HepG2 (cell line): ENCODE measurements at regions not wholly inside any gene's neighbourhood (a gene's known extent, or its start where the extent isn't known, plus 50 kb on each side); places are given as distances from the start of the nearest gene placed in this dataset.

Experiments
- DMAP1 ChIP-seq: IDR thresholded peaks from 2 replicates; pipeline ENCODE4 v1.6.1; 2016
- GATAD2A ChIP-seq: IDR thresholded peaks from 2 replicates; pipeline ENCODE4 v1.6.1; 2016
- GMEB2 ChIP-seq: IDR thresholded peaks from 2 replicates; pipeline ENCODE4 v1.6.1; 2016; ENCODE audit warnings: missing biosample characterization, missing genetic modification reagents, low read depth
- HNRNPH1 ChIP-seq: fragments of 200-400 bp; formaldehyde crosslinking; optimal IDR thresholded peaks from 2 replicates; pipeline ENCODE3; 2017; ENCODE audit warnings: mild to moderate bottlenecking, low read depth, low read length
- IKZF4 ChIP-seq: sonication (generic); formaldehyde crosslinking; IDR thresholded peaks from 2 replicates; pipeline ENCODE4 v1.5.1; 2020; ENCODE audit warnings: borderline replicate concordance, mild to moderate bottlenecking, low read depth, missing genetic modification reagents; ENCODE audit errors: not compliant biosample characterization
- JUND ChIP-seq: sonication (generic); formaldehyde crosslinking; IDR thresholded peaks from 2 replicates; pipeline ENCODE4 v1.8.0; 2022; ENCODE audit warnings: mild to moderate bottlenecking, missing genetic modification reagents
- MAF1 ChIP-seq: sonication (generic); formaldehyde crosslinking; IDR thresholded peaks from 2 replicates; pipeline ENCODE4 v1.5.0; 2020; ENCODE audit warnings: missing genetic modification reagents, borderline replicate concordance
- NPAS2 ChIP-seq: sonication (generic); formaldehyde crosslinking; IDR thresholded peaks from 2 replicates; pipeline ENCODE4 v1.8.0; 2022; ENCODE audit warnings: mild to moderate bottlenecking, missing genetic modification reagents, borderline replicate concordance
- SOX13 ChIP-seq, 3 experiments: fragments of 450-650 bp in 1 of 3; sonication (generic) in 1 of 3; formaldehyde crosslinking in 1 of 3; IDR thresholded peaks in 2 of 3; conservative IDR thresholded peaks in 1 of 3; 2 replicates each; pipeline versions ENCODE4 v1.5.0 to v1.6.1; 2016 to 2020; ENCODE audit warnings: antibody characterized with exemption in 1 of 3, mild to moderate bottlenecking in 1 of 3, missing compliant biosample characterization in 1 of 3, missing genetic modification reagents in 1 of 3, moderate library complexity in 1 of 3
- SOX6 ChIP-seq, 2 experiments: fragments of 450-650 bp in 1 of 2; sonication (generic) in 1 of 2; formaldehyde crosslinking in 1 of 2; IDR thresholded peaks; 2 replicates each; pipeline versions ENCODE4 v1.4.0 to v1.6.1; 2017 to 2020; ENCODE audit warnings: antibody characterized with exemption in 1 of 2, mild to moderate bottlenecking in 1 of 2, missing genetic modification reagents in 1 of 2
- TERF1 ChIP-seq: sonication (generic); formaldehyde crosslinking; IDR thresholded peaks from 2 replicates; pipeline ENCODE4 v1.8.0; 2022; ENCODE audit warnings: mild to moderate bottlenecking, missing genetic modification reagents, moderate library complexity
- THAP8 ChIP-seq: sonication (generic); formaldehyde crosslinking; IDR thresholded peaks from 2 replicates; pipeline ENCODE4 v1.5.1; 2020; ENCODE audit warnings: missing genetic modification reagents, mild to moderate bottlenecking, borderline replicate concordance
- UBTF ChIP-seq: sonication (generic); formaldehyde crosslinking; IDR thresholded peaks from 2 replicates; pipeline ENCODE4 v1.4.0; 2020; ENCODE audit warnings: mild to moderate bottlenecking, missing genetic modification reagents
- ZBTB10 ChIP-seq: sonication (generic); formaldehyde crosslinking; IDR thresholded peaks from 2 replicates; pipeline ENCODE4 v1.4.0; 2020; ENCODE audit warnings: missing genetic modification reagents, borderline replicate concordance
- ZNF121 ChIP-seq: sonication (generic); formaldehyde crosslinking; IDR thresholded peaks from 2 replicates; pipeline ENCODE4 v1.5.0; 2020; ENCODE audit warnings: mild to moderate bottlenecking, missing genetic modification reagents
- ZNF224 ChIP-seq: sonication (generic); formaldehyde crosslinking; IDR thresholded peaks from 2 replicates; pipeline ENCODE4 v1.5.0; 2020; ENCODE audit warnings: mild to moderate bottlenecking, missing genetic modification reagents
- ZNF558 ChIP-seq: sonication (generic); formaldehyde crosslinking; IDR thresholded peaks from 2 replicates; pipeline ENCODE4 v1.9.0; 2022; ENCODE audit warnings: mild to moderate bottlenecking, missing genetic modification reagents, borderline replicate concordance
- ZNF607 ChIP-seq: sonication (generic); formaldehyde crosslinking; IDR thresholded peaks from 2 replicates; pipeline ENCODE4 v1.5.1; 2020; ENCODE audit warnings: missing genetic modification reagents, mild to moderate bottlenecking, borderline replicate concordance
- ZNF652 ChIP-seq: IDR thresholded peaks from 2 replicates; pipeline ENCODE4 v1.6.1; 2016; ENCODE audit warnings: low read depth, borderline replicate concordance
- ZNF773 ChIP-seq: sonication (generic); formaldehyde crosslinking; IDR thresholded peaks from 2 replicates; pipeline ENCODE4 v1.4.0; 2020; ENCODE audit warnings: missing genetic modification reagents, borderline replicate concordance

GRCh38 chr14:54106661-54107377 is 150.2 kb upstream of the BMP4 start (continued):
- TF ChIP-seq TERF1 (CRISPR knock-in tag) (no peak), ZNF607 (CRISPR knock-in tag) (no peak), ZNF773 (CRISPR knock-in tag) (no peak), IKZF4 (CRISPR knock-in tag) (no peak), UBTF (CRISPR knock-in tag) (no peak), HNRNPH1 (no peak), SOX6 (IDR thresholded peaks at IDR 0.05) (no peak), SOX6 (CRISPR knock-in tag; IDR thresholded peaks at IDR 0.05) (peak; percentile 40; the same call in 1 of the 2 replicates), SOX13 (IDR thresholded peaks at IDR 0.05) (no peak), SOX13 (CRISPR knock-in tag; conservative IDR thresholded peaks at IDR 0.05 in 1 of 2, IDR thresholded peaks at IDR 0.05 in 1 of 2) (peak in 1 of 2 experiments; percentile 43; a peak in 1 of 4 replicates), THAP8 (CRISPR knock-in tag) (no peak), ZBTB10 (no peak), DMAP1 (CRISPR knock-in tag) (0 out of 2 replicates have a peak, but pooled peaks have one; percentile 39), ZNF652 (no peak), GATAD2A (peak; percentile 41; the same call in 1 of the 2 replicates), ZNF224 (CRISPR knock-in tag) (no peak), JUND (no peak), NPAS2 (CRISPR knock-in tag) (no peak), MAF1 (no peak), ZNF121 (no peak), ZNF558 (CRISPR knock-in tag) (no peak), GMEB2 (CRISPR knock-in tag) (no peak)
